ENCODE measurements at regions not wholly inside any gene's neighbourhood (a gene's known extent, or its start where the extent isn't known, plus 50 kb on each side); places are given as distances from the start of the nearest gene placed in this dataset.
"Not testable (repeated sequence)": the region's sequence is repeated elsewhere in the genome, so short reads cannot be mapped to it uniquely, and the experiment has no call there.

DNA sequence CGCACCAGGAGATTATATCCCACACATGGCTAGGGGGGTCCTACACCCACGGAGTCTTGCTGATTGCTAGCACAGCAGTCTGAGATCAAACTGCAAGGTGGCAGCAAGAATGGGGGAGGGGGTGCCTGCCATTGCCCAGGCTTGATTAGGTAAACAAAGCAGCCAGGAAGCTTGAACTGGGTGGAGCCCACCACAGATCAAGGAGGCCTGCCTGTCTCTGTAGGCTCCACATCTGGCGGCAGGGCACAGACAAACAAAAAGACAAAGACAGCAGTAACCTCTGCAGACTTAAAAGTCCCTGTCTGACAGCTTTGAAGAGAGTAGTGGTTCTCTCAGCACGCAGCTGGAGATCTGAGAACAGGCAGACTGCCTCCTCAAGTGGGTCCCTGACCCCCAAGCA, 55.1 kb upstream of the MAGEH1 start:
- TF ChIP-seq, protein P1, sequence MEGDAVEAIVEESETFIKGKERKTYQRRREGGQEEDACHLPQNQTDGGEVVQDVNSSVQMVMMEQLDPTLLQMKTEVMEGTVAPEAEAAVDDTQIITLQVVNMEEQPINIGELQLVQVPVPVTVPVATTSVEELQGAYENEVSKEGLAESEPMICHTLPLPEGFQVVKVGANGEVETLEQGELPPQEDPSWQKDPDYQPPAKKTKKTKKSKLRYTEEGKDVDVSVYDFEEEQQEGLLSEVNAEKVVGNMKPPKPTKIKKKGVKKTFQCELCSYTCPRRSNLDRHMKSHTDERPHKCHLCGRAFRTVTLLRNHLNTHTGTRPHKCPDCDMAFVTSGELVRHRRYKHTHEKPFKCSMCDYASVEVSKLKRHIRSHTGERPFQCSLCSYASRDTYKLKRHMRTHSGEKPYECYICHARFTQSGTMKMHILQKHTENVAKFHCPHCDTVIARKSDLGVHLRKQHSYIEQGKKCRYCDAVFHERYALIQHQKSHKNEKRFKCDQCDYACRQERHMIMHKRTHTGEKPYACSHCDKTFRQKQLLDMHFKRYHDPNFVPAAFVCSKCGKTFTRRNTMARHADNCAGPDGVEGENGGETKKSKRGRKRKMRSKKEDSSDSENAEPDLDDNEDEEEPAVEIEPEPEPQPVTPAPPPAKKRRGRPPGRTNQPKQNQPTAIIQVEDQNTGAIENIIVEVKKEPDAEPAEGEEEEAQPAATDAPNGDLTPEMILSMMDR (IDR thresholded peaks at IDR 0.05): not testable (repeated sequence)
- not testable (repeated sequence) for TF ChIP-seq POLR2A (IDR thresholded peaks at IDR 0.05)
